Amniotic stem cell (primary cell): ENCODE measurements at regions not wholly inside any gene's neighbourhood (a gene's known extent, or its start where the extent isn't known, plus 50 kb on each side); places are given as distances from the start of the nearest gene placed in this dataset.
"Not testable (repeated sequence)": the region's sequence is repeated elsewhere in the genome, so short reads cannot be mapped to it uniquely, and the experiment has no call there.

ENCODE experiments used
- DNase-seq: peaks from one replicate; lab custom pipeline; 2025; lab: John Stamatoyannopoulos, UW

DNA sequence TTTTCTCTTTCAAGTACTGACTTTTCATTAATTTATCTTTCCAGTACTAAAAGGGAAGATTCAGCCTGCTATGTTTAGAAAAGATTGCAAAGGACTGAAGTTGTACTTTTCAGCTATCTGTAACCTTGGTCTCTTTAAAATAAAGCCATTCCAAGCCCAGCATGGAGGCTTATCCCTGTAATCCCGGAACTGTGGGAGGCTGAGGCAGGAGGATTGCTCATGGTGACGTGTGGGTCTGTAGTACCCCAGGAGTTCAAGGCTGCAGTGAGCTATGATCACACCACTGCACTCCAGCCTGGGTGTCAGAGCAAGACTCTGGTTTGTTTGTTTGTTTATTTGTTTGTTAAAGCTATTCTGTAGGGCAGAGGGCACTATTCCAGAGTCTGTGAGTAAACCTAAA lies 50.6 kb upstream of the TMEM170B start:
- no peak for DNase-seq

DNA sequence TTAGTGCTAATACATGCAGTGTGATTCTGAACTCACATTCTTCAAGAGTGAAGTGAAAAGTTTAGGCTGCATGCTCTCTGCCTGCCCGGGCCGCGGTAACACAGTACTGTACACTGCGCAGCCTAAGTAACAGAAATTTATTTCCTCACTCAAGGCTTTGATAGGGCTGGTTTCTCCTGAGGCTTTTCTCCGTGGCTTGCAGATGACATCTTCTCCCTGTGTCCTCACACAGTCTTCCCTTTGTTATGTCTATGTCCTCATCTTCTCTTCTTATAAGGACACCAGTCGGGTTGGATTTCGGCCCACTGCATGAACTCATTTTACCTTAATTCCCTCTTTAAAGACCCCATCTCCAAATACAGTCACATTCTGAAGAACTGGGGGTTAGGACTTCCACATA lies 51.1 kb upstream of the TMEM170B start:
- DNase-seq = no peak

DNA sequence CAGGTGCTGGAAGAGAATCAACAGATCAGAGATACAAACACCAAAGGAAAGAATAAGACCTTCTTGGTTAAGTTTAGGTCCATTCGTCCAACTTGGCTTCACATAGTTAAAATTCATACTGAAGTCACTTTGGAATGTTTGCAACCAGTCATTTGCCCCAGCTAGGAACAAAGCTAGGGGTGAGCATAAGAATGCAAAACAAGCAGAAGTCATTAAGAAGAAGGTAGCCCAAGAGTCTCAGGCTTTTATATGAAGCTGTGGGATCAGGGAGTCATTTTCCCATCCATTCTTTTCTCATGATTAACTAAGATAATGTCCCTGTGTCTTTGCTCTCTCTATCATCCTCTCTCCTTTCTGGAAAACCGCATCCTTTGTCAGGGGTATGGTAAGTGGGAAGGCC lies 51.5 kb upstream of the TMEM170B start:
- no peak for DNase-seq

DNA sequence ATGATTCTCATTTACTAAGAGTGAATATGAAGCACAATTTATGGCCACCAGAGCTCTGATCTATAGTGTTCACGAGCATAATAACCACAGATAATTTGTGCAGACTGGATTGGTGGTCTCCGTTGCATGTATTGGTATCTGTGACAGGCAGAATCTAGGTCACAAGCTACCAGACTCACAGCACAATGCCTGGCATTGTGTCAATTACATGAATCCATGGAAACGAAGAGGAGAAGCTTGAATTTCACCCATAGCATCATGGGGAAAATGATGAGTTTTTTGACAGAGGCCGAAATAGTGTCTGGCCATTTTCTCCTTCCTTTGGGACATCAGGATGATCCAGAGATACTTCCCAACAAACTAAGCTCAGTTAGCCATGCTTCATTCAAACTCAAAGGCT lies 52.3 kb upstream of the TMEM170B start:
- no peak for DNase-seq

DNA sequence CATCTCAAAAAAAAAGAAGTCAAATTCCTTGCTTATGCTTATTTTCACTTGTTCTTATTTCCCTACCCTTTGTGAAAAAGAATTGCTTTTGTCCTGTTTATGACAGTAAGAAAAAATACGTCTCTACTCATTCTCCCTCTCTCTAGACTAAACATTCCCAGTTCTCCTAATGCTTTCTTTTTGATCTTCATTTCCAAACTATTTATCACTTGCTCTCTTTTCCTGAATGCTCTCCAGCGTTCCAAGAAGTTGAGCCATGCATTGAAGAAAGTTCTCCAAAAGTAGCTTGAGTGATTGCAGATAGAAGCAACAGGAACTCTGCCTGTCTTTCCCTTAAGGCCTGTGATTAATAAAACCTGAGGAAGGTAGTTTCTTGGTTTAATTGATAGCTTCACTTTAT lies 53.1 kb upstream of the TMEM170B start:
- no peak for DNase-seq

DNA sequence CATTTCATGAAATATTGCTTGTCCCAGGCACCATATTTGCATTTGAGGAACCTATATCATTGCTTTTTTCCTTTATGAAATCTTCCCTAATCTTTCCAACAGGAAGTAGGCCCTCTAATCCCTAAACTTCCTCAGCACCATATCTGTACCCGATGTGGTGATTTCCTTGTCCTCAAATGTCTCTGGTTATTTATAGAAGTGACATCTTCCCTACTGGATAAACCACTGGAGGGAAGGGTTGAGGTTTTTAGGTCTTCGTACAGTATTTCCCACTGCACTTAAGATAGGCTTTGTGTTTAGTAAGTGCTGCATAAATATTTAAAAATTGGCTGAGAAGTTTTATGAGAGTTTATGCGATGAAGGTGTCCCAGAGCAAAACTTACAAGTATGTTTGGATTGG lies 54.9 kb upstream of the TMEM170B start:
- DNase-seq = no peak

DNA sequence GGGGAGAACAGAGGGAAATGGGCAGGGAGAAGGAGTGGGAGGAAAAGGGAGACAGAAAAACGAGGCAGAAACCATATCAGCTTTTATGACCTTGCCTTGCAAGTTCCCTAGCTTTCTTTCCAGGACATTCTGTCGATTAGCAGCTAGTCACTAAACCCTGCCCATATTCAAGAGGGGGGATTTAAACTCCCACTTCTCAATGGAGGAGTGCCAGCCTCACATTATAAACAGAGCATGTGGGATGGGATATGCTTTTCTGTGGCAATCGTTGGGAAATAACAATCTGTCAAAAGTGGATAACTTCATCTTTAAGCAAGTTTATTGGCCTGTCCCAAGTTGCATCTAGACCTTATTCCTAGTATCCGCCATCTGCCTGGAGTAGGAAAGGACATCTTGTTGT lies 57.0 kb upstream of the TMEM170B start:
- DNase-seq = no peak

DNA sequence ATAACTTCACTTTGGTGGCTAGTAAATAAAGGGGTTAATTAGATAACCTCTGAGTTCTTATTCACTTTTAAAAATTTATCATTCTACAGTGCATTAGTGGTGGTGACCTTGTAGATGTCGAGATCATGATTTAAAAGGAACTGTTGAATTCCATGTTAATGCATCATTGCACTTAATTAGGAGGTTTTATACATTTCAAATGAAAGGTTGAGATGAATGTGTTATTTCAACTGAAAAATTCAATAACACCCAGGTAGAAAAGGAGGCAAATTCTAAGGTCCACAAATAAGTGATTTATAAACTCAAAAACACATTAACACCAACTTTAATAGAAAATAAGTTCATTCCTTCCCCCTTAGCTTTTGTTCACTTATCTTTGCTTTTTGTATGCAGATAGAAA lies 58.3 kb upstream of the TMEM170B start:
- no peak for DNase-seq

DNA sequence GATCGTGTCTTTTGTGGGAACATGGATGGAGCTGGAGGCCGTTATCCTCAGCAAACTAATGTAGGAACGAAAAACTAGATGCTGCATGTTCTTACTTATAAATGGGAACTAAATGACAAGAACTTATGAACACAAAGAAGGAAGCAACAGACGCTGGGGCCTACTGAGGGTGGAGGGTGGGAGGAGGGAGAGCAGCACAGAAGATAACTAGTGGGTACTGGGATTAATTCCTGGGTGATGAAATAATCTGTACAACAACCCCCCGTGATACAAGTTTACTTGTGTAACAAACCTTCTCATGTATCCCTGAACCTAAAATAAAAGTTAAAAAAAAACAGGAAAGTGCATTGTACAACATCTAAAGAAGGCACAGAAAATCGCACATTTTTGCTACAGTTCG lies 59.0 kb upstream of the TMEM170B start:
- DNase-seq = no peak

DNA sequence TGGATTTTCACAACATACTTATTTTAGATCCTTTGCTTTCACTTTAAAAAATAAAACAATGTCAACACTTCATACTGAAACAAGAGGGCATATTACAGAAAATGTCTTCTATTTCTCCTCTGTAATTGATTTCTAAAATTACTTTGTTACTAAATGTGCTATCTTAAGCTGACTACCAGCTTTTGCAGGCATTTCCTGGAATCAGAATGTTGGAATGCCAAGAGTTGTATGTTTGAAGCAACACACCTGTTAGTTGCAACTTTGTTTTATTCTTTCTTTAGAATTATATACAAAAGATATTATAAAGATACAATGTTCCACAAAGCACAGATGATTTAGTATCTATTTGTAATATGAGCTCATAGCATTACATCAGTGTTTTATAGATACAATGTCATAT lies 62.5 kb upstream of the TMEM170B start:
- no peak for DNase-seq

DNA sequence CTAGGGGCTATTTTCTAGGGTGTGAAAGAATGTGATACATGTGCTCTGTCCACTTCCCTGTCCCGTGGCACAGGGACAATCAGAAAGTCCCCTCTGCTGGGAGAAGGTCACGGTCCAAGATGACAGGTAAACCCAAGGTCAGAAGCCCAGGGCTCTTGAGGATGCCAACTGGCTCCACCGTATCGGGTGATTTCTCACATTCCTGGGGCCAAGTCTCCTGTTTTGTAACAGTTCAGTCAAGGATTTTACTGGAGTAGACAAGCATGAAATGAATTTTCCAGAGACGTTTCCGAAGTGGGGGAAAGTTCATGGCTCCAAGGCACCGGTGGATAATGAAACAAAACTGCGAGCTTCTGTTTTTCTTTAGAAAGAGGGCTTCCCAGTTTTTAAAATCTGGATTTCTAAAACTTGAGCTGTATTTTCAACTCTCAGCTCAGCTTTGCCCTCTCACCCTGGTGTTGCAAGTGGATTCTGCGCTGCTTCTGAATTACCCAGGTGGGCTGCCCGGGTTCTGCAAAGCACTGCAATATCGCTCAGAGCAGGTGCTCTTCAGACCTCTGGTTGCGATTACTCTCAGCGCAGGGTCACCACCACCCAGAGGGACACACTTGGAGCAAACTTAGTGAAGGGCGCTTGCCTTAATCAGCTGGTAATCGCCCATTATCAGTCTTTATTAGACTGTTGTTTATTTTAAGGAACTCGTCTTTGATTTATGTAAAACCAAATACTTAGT lies 64.4 kb upstream of the TMEM170B start:
- no peak for DNase-seq

DNA sequence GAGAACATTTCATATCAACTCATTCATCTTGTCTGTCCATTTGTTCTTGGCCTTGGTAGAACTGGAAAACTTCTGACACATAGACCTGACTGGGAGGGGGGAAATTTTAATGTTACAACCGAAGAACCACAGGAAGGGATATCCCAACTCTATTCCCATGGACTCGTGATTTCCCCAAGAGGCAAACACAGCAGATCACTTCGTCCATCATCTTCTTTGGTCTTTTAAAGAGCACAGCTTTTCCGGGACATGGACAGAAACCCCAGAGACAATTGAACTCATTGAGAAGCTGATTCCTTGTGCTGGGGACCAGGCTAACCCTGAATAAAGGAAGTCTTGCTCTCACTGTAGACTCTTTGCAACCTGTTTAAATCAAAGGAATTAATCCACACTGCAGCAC lies 66.3 kb upstream of the TMEM170B start:
- DNase-seq = no peak

DNA sequence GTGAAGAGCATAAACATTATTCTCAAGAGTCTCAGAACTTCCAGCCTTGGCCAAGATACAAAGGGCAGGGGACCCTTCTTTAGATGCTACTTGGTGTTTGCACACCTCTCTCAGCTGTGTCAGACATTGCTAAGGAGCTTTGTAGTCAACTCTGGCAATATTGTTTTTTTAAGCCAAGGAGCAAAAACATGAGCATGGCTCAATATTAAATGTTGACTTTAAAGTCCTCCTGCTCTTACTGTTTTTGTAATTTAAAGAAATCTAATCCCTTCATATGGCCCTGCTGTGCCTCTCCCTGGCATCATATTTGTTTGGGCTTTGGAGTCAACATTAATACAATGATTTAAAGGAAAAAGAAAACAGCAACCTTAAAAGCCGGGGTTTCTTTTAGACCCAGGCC lies 67.9 kb upstream of the TMEM170B start:
- DNase-seq = no peak

DNA sequence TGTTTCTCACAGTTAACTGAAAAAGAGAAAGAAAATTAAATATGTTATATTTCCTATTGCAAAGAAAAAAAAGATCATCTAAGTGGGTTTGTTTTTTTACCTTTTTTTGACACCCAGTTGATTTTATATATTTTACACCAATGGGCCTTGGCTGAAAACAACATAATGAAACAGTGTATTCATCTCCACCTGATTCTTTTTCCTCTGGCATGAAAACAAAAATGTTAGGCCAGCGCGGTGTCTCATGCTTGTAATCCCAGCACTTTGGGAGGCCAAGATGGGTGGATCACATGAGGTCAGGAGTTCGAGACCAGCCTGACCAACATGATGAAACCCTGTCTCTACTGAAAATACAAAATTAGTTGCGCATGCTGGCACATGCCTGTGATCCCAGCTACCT lies 69.3 kb upstream of the TMEM170B start:
- not testable (repeated sequence) for DNase-seq

DNA sequence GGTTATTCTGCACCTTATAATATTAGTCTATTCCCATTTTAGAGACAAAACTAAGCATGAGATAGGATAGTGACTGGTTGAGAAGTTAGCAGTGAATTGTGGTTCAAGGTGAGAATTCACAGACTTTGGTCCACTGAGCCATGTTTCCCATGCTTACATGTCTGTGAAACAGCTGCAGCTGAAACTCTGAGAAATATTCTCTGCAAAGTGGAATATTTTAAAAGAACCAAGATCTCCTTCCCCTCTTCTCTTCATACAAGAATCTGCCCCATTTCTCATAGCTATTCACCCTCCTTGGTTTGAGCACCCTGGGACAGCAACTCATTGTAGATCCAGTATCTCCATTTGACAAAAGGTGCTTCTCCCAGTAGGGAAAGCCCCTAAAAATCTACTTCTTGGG lies 70.2 kb upstream of the TMEM170B start:
- DNase-seq = no peak

DNA sequence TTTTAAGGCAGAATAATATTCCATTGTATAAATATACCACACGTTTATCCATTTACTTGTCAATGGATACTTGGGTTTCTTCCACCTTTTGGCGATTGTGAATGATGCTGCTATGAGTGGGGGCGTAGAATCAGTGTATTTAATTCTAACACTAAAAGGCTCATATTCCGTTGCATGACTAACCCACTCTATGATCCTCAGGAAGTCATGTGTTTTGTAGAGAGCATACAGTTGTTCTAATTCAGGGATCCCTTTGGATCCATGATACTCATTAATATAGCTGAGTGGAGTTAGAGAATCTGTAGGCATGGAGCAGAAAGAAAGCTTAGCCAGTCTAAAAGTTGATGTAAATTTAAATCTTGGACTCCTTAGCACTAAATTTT lies 74.2 kb upstream of the TMEM170B start:
- DNase-seq = no peak

DNA sequence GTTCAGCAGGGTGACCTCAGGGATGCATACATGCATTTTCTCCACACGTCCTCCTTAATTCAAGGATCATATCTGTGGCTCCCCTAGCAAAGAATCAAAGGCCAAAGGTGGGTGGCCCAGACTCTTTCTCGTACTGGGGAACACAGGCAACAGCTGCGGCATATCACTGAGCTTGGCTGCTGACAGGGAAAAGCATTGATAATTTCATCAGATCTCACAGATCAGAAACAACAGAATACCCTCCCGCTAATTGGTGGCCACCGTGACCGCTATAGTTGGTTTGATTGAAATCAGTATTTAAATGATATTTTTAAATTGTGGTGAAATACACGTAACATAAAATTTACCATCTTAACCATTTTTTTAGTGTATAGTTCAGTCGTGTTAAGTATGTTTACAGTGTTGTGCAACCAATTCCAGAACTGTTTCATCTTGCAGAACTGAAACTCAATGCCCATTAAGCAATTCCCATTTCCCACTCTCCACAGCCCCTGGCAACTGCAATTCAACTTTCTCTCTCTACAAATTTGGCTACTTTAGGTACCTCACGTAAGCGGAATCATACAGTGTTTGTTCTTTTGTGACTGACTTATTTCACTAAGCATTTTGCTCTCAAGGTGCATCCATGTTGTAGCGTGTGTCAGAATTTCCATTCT lies 74.7 kb upstream of the TMEM170B start:
- no peak for DNase-seq

DNA sequence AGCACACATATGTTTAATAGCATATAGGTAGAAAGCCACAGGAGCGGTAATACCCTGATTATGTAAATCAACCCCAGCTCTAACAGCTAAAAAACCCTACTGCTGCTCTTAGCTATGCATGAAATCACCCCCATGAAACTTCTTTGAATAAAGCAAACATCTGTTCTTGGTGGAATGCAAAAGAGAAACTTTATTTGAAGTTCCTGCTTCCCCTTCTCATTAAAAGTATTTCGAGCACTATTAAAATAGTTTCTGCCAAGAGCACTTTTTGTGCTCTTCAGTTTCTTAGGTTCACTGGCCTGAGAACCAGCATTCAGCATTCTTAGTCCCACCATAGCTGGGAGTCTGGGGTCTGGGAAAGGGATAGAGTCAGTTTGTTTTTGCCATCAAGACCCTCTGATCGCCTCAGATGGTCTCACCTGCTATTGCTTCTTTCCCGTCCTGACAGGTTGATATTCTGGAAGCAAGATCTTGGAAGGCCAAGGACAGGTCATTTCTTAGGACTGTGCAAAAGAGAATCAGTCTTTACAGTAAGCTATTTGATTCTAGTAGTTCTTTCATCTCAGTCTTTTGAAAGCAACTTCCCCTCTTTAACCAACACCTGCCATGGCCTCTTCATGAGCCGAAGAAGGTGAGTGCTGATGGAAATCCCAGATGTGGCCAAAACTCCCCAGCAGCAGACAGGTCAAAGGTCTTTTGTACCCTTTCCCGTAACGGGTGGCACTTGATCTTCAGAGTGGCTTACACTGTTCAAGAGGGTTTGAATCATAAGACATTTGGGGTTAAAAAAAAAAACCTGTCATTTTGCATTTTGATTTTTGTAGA lies 76.5 kb upstream of the TMEM170B start:
- DNase-seq = no peak

DNA sequence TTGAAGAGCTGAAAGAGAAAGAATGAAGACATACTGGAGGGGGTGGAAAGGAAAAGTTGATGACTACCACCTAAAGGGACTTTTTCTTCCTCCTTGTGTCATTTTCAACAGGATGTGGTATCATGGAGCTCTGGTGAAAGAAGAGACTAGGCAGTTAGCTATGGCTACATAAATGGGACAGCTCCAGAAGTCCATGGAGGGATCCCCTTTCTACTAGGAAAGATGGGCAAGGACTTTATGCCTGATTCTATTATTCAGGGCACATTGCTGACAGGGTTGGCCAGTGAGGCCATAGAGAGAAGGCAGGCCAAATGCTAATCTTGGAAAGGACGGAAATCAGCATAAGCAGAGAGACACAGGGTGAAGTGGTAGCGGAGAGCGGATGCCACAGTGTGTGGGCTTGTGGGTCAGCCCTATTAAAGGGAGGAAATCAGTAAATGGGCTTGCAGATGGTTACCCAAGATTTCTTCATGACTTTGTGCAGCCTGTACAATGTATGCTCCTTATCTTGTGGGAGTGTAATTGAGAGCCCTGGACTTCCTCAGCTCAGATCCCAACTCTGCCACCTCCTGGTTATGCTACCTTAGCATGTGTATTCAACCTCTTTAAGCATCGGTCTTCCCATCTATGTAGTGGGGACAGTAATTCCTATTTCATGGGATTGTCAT lies 77.4 kb upstream of the TMEM170B start:
- no peak for DNase-seq

DNA sequence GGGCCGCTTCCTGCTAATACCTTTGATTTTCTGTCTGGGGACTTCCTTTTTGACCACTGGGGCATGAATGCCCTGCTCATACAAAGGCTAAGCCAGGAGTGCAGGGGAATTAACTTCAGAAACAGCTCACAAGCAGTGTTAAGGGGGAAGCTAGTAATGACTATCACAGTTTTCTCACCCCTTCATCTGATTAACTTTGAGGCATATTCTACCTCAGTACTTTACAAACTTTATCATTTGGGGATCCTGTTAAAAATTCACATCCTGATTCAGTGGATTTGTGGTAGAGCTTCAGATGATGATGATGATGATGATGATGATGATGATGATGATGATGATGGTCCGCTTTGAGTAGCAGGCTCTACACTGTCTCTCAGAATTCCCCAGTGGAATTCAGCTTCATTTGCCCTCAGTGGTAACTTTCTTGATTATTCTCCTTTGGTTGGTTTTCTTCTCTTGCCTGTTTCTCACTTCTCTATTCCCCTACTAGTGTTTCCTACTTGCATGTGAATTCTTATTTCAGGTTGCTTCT lies 78.4 kb upstream of the TMEM170B start:
- DNase-seq = no peak

DNA sequence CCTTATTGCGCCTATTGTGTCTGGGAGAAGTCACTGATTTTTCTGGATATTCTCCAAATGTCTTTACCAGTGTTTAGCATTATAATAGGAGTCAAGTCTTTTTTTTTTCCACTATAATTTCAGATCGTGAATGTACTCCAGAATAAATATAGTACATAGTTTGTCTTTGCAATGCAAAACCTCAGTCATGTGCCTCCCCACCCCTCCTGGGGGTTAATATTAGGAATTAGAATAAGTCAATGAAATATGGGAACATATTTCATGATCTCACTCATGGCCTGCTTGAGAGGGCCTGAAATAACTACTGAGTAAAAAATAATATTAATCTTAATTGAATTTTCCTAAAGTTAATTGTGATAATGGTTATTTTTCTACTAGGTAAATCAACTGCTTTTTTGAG lies 79.0 kb upstream of the TMEM170B start:
- DNase-seq = no peak

DNA sequence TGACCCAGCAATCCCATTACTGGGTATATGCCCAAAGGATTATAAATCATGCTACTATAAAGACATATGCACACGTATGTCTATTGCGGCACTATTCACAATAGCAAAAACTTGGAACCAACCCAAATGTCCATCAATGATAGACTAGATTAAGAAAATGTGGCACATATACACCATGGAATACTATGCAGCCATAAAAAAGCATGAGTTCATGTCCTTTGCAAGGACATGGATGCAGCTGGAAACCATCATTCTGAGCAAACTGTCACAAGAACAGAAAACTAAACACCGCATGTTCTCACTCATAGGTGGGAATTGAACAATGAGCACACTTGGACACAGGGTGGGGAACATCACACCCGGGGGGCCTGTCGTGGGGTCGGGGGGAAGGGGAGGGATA lies 80.1 kb upstream of the TMEM170B start:
- not testable (repeated sequence) for DNase-seq
